ENCODE measurements at regions not wholly inside any gene's neighbourhood (a gene's known extent, or its start where the extent isn't known, plus 50 kb on each side); places are given as distances from the start of the nearest gene placed in this dataset.
A peak's percentile ranks its signal among the peaks of the same experiment; 100 is the strongest.
"Not testable (repeated sequence)": the region's sequence is repeated elsewhere in the genome, so short reads cannot be mapped to it uniquely, and the experiment has no call there.

DNA sequence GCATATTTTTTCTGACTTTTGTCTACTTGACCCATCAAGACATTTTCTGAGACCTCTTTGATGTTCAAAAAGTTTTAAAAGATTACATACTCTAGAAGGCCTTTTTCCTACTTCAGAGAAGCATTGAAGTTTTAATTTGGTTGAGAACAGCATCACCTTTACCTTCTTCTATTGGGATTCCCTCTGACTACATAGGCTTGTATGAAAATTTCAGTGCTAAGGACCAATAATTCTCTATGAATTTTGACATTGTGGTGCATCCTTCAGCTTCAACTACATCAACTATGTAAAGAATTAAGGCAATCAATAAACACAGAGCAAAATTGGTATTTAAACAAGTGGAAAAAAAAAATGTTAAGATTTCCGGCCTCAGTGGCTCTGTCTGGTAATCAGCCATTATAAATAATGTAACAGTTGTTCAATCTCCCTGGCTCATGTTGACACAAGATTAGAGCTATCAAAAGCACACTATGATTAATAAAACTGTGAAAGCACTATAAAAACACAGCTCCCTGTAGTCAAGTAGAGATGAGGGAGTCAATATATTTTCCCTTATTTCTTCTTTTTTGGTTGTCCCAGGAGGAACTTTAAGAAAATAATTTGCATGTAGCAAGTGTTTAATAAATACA is 627.0 kb upstream of the SYT4 start:
- no peak for DNase-seq (ENCODE audit: low read depth)

DNA sequence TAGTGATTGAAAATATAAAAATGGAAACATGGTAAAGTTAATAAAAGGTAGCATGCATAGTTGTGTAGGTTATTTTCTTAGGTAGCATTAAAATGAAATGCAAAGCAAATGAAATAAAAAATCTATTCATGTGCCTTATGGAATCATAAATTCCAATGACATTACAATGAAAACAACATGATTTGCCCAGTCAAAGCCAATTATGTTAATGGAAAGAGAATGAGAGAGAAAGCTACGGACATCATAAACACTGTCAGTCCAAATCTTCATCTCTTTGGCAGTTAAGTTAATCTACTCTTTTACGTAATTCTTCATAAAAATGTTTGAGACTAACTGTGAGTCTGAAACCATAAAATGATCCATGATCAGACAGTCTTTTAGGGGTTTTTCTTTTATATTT is 636.7 kb upstream of the SYT4 start:
- H3K4me3 ChIP-seq (ENCODE audit: low read depth, low read length) = no peak overlapping the region
- no peak for DNase-seq (ENCODE audit: low read depth)

More for the DNA sequence above, 627.0 kb upstream of the SYT4 start:
- no peak overlapping the region for H3K4me3 ChIP-seq (ENCODE audit: low read depth, low read length)

GRCh38 chr18:43916984-43917383 is 639.7 kb upstream of the SYT4 start:
- DNase-seq (ENCODE audit: low read depth) = no peak
- H3K4me3 ChIP-seq (ENCODE audit: low read depth, low read length) = no peak overlapping the region

DNA sequence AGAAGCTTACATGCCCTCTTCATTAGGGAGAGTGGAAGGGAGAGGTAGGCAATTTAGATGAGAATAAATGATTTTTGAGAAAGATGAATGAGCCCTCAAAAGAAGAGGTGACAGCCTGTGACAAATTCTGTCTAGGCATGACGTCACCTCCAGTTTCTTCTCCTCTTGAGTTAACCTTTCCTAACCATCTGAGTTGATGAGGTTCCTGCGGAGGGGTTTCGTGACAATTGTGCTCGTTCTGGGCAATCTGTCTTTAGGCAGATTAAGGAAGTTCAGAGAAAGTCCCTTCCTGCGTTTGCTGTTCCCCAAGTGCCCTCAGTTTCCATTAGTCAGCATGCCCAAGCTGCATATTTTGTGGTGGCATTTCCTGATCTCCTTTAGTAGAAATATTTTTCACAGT is 640.2 kb upstream of the SYT4 start:
- H3K4me3 ChIP-seq (ENCODE audit: low read depth, low read length) = no peak overlapping the region
- no peak for DNase-seq (ENCODE audit: low read depth)

GRCh38 chr18:43919551-43919950 is 642.3 kb upstream of the SYT4 start:
- no peak overlapping the region for H3K4me3 ChIP-seq (ENCODE audit: low read depth, low read length)
- DNase-seq (ENCODE audit: low read depth) = no peak

GRCh38 chr18:43931439-43931838 is 654.1 kb upstream of the SYT4 start:
- DNase-seq (ENCODE audit: low read depth) = peak; percentile 87
- no peak overlapping the region for H3K4me3 ChIP-seq (ENCODE audit: low read depth, low read length)

DNA sequence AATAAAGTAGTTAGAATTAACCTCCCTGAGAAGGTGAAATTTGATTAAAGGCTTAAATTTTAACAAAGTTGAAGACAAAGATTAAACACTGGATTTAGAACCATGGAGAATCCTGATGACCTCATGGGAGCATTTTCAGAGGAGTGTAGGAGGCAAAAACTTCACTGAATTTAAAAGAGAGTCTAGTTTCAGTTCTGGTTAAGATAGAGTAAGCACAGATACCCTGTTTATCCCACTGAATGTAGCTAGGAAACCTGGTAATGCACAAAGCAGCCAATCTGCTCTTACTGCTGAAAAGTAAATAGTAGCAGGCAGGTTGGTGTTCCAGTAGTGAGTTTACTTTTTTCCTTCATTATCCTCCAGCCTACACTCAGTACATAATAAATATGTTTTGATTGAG is 654.9 kb upstream of the SYT4 start:
- DNase-seq (ENCODE audit: low read depth) = no peak
- H3K4me3 ChIP-seq (ENCODE audit: low read depth, low read length) = no peak overlapping the region

- no peak for DNase-seq (ENCODE audit: low read depth)
- no peak overlapping the region for H3K4me3 ChIP-seq (ENCODE audit: low read depth, low read length)
Observed at GRCh38 chr18:43933177-43933576, 655.9 kb upstream of the SYT4 start.

DNA sequence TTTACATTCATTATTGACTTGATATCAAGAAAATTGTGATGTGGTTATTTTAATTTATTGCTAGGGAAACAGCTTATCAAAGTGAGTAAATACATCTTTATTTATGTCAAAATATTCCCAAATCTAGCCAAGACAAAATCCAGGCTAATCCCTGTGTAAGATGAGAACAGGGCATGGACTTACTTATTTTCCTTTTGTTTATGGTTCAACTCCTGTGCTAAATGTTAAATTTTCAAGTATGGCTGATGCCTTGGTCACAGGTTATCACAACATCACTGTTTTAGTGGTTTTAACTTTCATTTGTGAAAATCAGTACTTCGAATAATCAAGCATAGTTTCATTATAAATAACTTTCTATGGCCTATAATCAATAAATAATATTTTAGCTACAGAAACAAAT is 657.0 kb upstream of the SYT4 start:
- no peak for DNase-seq (ENCODE audit: low read depth)
- no peak overlapping the region for H3K4me3 ChIP-seq (ENCODE audit: low read depth, low read length)

DNA sequence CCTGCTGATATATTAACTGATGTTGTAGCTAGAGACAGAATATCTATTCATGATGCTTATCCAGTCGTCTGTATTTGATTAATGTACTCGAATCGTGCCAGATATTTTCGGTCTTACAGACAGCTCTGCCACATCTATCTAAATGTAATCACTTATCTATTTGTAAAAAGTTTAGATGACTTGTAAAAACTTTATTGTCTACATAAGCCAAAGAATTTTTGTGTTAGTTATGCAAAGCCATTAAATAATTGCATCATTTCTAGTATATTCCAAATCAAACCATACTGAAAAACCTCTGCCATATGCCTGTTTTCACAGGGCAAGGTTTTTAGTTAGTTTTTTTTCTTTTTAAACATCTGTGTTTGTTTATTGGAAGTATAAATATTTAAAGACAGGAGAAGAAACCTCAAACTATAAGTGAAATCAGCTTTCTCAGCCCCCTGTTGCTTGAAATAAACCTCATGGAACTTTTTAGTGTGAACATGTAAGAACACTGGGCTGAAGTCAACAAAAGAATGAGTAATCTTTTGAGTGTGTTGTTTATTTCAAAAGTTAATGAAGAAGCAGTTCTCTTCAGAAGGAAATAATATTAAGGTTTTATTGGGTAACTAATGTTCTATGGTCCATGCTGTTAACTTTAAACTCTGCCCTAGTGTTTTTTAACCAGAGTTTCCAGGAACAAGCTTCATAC is 657.6 kb upstream of the SYT4 start:
- H3K4me3 ChIP-seq (ENCODE audit: low read depth, low read length) = no peak overlapping the region
- peak; percentile 41 for DNase-seq (ENCODE audit: low read depth)

DNA sequence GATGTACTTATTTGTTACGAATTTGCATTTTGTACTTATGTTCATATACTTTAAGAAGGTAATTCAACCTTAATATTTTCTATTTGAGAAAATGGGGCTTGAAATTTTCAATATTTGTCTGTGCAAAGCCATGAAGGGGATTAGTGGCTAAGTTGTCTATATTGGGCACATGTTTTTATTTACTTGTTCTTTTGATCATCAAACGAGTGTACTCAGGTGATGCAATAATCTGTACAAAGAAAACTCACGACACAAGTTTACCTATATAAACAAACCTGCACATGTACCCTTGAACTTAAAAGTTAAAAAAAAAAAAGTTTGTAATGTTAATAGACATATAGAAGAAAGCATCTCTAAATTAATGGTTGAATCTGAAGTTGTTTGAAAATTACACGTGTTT is 658.9 kb upstream of the SYT4 start:
- no peak for DNase-seq (ENCODE audit: low read depth)
- no peak overlapping the region for H3K4me3 ChIP-seq (ENCODE audit: low read depth, low read length)

DNA sequence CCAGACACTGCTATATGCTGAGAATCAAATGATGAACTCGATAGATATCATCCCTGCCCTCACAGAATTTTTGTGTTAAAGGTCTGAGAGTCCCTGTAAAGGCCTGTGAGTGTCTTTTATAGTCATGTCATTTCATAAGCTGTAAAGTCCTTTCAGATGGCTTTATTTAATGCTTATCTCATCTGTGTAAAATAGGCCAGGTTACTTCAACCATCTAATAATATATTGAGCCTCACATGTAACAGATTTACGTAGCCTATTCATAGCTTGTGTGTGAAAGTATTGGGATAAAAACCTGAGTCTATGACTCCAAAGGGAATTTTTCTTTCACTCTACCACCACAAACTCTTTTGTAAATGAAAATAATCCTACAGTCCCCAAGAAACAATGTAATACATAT is 672.0 kb upstream of the SYT4 start:
- DNase-seq (ENCODE audit: low read depth) = no peak
- no peak overlapping the region for H3K4me3 ChIP-seq (ENCODE audit: low read depth, low read length)

DNA sequence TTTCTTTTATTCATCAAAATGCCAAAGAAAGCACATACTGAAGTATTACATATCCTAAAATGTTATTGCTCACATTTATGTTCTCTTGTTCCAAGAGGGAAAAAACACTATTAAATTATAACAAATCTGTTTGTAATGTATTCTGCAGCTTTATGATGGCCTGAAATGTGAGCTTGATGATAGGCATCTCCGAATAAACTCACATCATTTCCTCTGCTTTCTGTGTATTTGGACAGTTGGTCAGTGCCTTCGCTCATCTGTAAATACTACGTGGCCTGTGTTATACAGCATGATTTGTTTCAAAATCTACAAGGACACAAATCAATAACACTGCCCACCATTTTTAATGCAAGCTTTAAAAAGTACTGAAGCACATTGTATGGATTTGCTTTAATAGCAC is 672.8 kb upstream of the SYT4 start:
- no peak overlapping the region for H3K4me3 ChIP-seq (ENCODE audit: low read depth, low read length)
- DNase-seq (ENCODE audit: low read depth) = no peak

DNA sequence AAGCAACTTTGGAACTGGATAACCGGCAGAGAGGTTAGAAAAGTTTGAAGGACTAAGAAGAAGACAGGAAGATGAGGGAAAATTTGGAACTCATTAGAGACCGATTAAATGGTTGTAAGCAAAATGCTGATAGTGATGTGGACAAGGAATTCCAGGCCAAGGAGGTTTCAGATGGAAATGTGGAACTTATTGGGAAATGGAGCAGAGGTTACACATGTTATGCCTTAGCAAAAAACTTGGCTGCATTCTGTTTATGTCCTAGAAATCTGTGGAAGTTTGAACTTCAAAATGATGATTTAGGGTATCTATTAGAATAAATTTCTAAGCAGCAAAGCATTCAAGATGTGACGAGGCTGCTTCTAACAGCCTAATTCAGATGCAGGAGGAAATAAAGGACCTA is 675.1 kb upstream of the SYT4 start:
- no peak overlapping the region for H3K4me3 ChIP-seq (ENCODE audit: low read depth, low read length)
- DNase-seq (ENCODE audit: low read depth) = no peak

- no peak for DNase-seq (ENCODE audit: low read depth)
Observed at GRCh38 chr18:43961722-43962121, 684.4 kb upstream of the SYT4 start.

GRCh38 chr18:43964666-43965065 is 687.4 kb upstream of the SYT4 start:
- DNase-seq (ENCODE audit: low read depth) = no peak

More at GRCh38 chr18:43961722-43962121, 684.4 kb upstream of the SYT4 start:
- no peak overlapping the region for H3K4me3 ChIP-seq (ENCODE audit: low read depth, low read length)

DNA sequence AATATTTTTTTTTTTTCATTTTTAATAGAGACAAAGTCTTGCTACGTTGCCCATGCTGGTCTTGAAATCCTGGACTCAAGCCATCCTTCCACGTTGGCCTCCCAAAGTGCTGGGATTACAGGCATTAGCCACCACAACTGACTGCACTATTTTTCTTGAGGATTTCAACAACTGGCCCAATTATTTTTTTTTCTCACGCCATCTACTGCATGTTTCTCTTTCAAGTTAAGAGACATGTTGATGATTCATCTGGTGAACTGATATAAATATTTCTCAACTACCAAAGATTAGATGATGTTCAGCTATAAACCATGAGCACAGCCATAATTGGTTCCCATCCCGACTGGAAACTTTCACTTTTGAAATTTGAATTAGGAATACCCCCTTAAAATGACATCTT is 688.4 kb upstream of the SYT4 start:
- no peak for DNase-seq (ENCODE audit: low read depth)
- H3K4me3 ChIP-seq (ENCODE audit: low read depth, low read length) = no peak overlapping the region

More at GRCh38 chr18:43964666-43965065, 687.4 kb upstream of the SYT4 start:
- no peak overlapping the region for H3K4me3 ChIP-seq (ENCODE audit: low read depth, low read length)

DNA sequence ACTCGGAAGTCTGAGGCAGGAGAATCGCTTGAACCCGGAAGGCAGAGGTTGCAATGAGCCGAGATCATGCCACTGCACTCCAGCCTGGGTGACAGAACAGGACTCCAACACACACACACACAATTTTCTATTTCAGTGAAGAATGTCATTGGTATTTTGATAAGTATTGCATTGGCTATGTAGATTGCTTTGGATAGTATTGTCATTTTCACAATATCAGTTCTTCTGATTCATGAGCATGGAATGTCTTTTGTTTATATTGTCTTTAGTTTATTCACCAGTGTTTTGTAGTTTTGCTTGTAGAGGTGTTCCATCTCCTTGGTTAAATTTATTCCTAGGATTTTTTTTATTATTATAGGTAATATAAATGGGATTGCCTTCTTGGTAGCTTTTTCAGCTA is 693.4 kb upstream of the SYT4 start:
- peak; percentile 9 for DNase-seq (ENCODE audit: low read depth)

GRCh38 chr18:43978174-43978573 is 700.9 kb upstream of the SYT4 start:
- no peak for DNase-seq (ENCODE audit: low read depth)
- no peak overlapping the region for H3K4me3 ChIP-seq (ENCODE audit: low read depth, low read length)

More for the DNA sequence above, 693.4 kb upstream of the SYT4 start:
- no peak overlapping the region for H3K4me3 ChIP-seq (ENCODE audit: low read depth, low read length)

GRCh38 chr18:43982582-43982981 is 698.1 kb upstream of the SETBP1 start:
- no peak for DNase-seq (ENCODE audit: low read depth)
- no peak overlapping the region for H3K4me3 ChIP-seq (ENCODE audit: low read depth, low read length)

GRCh38 chr18:43987061-43987460 is 693.6 kb upstream of the SETBP1 start:
- not testable (repeated sequence) for DNase-seq (ENCODE audit: low read depth); H3K4me3 ChIP-seq (ENCODE audit: low read depth, low read length)
